ENCODE measurements at regions not wholly inside any gene's neighbourhood (a gene's known extent, or its start where the extent isn't known, plus 50 kb on each side); places are given as distances from the start of the nearest gene placed in this dataset.
A peak's percentile ranks its signal among the peaks of the same experiment; 100 is the strongest.

- H3K79me2 ChIP-seq (ENCODE audit: insufficient read depth, low read length), result no peaks in the 10 kb centered on the region
- H3K9ac ChIP-seq (ENCODE audit: low read length), result no peak overlapping the region
- H3K9me3 ChIP-seq (ENCODE audit: control insufficient read depth in 1 of 2, insufficient read depth in 1 of 2, low read depth in 1 of 2, low read length in 2 of 2), result no peaks in the 10 kb centered on the region
- intact Hi-C loops (cut with micrococcal nuclease), result no loop called here
- CTCF ChIA-PET, result interaction anchor here (0.9 kb wide), 1 partner anchor 12 kb away, joined by 3 read pairs; no protein-coding TSS in a partner anchor
- H3K4me1 ChIP-seq (ENCODE audit: control insufficient read depth in 1 of 2, insufficient read depth in 2 of 2, low read length in 2 of 2), result peaks cover 0 to 4% of the 10 kb centered on the region in 2 experiments; a peak in 1 of 4 replicates
- TF ChIP-seq MAX (IDR thresholded peaks at IDR 0.05), result no peak
- TF ChIP-seq ZFX (IDR thresholded peaks at IDR 0.05), result no peak
- TF ChIP-seq POLR2AphosphoS5 (IDR thresholded peaks at IDR 0.05; ENCODE audit: low read depth, low read length), result no peak
- TF ChIP-seq RAD21 (IDR thresholded peaks at IDR 0.05; ENCODE audit: low read depth), result peak; percentile 59
- no peak for TF ChIP-seq TCF7L2 (IDR thresholded peaks at IDR 0.05; ENCODE audit: borderline replicate concordance, extremely low read depth, insufficient read depth, insufficient read length)
- TF ChIP-seq EZH2 (IDR thresholded peaks at IDR 0.05), result no peak
- TF ChIP-seq CBX3 (IDR thresholded peaks at IDR 0.05; ENCODE audit: low read depth), result no peak
- no peak for TF ChIP-seq ZBTB33 (IDR thresholded peaks at IDR 0.05; ENCODE audit: extremely low read depth, insufficient replicate concordance, low read length)
- TF ChIP-seq CTCF (IDR thresholded peaks at IDR 0.05 in 2 of 3, conservative IDR thresholded peaks at IDR 0.05 in 1 of 3; ENCODE audit: borderline replicate concordance in 1 of 3, insufficient read depth in 1 of 3, low read depth in 2 of 3, low read length in 2 of 3), result peak; percentile 46 to 56 (median 50); a peak in 4 of 6 replicates
- TF ChIP-seq SP1 (IDR thresholded peaks at IDR 0.05; ENCODE audit: low read depth), result no peak
- no peak for TF ChIP-seq SIN3A (IDR thresholded peaks at IDR 0.05; ENCODE audit: low read depth)
- RAD21 ChIA-PET (ENCODE audit: low non-redundant PET in 1 of 2, low total read pairs in 2 of 2, uncharacterized antibody in 2 of 2, unreplicated experiment in 2 of 2), result no interaction called here
- no peaks in the 10 kb centered on the region for H4K20me1 ChIP-seq (ENCODE audit: insufficient read depth)
- H3K36me3 ChIP-seq (ENCODE audit: control insufficient read depth in 1 of 2, insufficient read depth in 2 of 2, low read length in 2 of 2), result no peaks in the 10 kb centered on the region
- H3K4me2 ChIP-seq (ENCODE audit: low read length), result no peak overlapping the region
- H3K9me2 ChIP-seq (ENCODE audit: insufficient read depth), result no peaks in the 10 kb centered on the region
- no peaks in the 10 kb centered on the region for H3K27me3 ChIP-seq (ENCODE audit: insufficient read depth, low read length)
- H2AFZ ChIP-seq (ENCODE audit: low read depth, low read length, poor library complexity, severe bottlenecking), result peak overlapping the region; percentile 60
- no TSS peak for BruUV-seq (replicated peaks)
- ATAC-seq (peak; percentile 86), DNase-seq (ENCODE audit: low read depth, low spot score) (peak; percentile 21)
- no peak overlapping the region for H3K27ac ChIP-seq (ENCODE audit: low read depth, low read length)
- POLR2A ChIA-PET, result no interaction called here
- H3K4me3 ChIP-seq (replicated peaks in 1 of 2; ENCODE audit: low read depth in 1 of 2, low read length in 2 of 2), result no peak overlapping the region
These were observed 120.9 kb upstream of the DDIT4L start for GRCh38 chr4:100311181-100311580.
